HG03280 (cell line): ENCODE measurements at regions not wholly inside any gene's neighbourhood (a gene's known extent, or its start where the extent isn't known, plus 50 kb on each side); places are given as distances from the start of the nearest gene placed in this dataset.

ENCODE experiments used
- ATAC-seq: cut with Tn5 transposase; IDR thresholded peaks from one replicate; pipeline ENCODE4 v1.9.1; 2021; ENCODE audit warnings: mild to moderate bottlenecking, moderate library complexity; ENCODE audit not compliant: unreplicated experiment

GRCh38 chr22:49642331-49642730 lies 185.3 kb downstream of the BRD1 start:
- ATAC-seq, result no peak

- no peak for ATAC-seq
These were observed 185.8 kb downstream of the BRD1 start for GRCh38 chr22:49641770-49642313.

DNA sequence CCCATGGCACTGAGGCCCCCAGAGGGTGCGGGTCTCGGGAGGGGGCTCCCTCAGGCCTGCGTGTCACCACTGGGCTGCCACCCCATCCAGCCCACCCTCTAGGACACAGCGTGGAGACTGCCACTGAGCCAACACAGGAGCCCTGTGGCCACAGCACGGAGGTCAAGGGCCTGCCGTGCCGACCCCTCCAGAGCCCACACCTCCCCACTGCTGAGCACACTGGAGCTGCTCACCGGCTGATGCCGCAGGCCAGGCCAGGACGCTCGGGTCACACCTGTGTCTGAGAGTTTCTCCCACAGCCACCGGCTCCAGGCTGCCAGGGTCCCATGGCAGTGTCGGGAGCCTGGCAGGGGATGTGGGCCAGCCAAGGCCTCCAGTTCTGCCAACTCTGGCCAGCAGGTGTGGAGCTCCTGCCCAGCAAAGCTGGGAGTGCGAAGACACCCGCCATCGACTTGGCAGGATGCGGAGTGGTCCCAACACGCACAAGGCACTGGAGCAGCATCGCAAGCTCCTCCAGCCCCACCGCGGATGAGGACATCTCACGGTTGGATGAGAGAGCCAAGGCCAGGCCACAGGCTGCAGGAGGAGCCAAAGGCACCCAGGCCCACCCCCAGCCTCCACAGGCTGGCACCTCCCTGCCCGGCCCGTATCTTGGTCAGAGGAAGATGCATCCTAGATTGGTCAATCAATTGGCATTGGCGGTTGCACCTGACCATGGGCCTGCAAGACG lies 187.1 kb downstream of the BRD1 start:
- ATAC-seq, result no peak

- no peak for ATAC-seq
These were observed 187.7 kb downstream of the BRD1 start for GRCh38 chr22:49639956-49640355.

- ATAC-seq, result no peak
These were observed 188.9 kb downstream of the BRD1 start for GRCh38 chr22:49638788-49639187.

DNA sequence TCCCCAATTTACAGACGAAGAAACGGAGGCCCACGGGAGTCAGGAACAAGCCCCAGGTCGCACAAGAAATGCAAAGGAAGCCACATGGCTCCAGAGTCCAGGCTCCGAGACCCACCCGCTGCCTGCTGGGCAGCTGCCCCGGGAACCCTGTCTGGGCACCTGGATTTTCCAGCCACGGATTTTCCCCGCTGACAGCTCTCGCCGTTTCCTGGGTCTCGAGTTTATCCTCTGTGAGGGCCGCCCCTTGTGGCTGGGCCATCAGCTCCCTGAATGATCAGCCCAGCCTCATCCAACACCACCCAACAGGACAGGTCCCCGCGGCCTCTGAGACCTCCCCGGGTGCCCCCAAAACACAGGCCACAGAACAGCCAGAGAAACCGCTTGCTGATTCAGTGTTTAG lies 189.7 kb downstream of the BRD1 start:
- no peak for ATAC-seq

DNA sequence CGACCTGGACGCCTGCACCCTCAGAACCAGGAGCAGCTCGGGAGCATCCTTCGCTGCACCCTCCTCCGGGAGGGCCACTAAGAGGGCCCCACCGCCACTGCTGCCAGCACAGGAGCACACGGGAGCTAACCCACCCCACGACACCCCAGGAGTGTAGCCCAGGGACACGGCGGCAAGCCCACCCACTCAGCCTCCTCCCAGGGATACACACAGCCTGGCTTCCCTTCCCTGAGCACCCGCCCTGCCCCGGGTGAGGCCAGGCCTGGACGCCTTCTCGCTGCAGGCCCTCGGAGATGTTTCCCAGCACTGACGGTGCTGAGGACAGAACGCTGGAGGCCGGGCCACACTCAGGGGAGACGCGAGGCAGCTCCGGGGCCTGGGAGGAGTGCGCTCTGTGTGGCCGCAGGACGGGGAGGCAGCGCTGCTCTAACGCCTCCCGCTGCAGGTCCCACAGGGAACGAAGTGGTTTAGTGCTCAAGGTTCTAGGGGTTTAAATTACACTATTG lies 190.4 kb downstream of the BRD1 start:
- ATAC-seq, result no peak

DNA sequence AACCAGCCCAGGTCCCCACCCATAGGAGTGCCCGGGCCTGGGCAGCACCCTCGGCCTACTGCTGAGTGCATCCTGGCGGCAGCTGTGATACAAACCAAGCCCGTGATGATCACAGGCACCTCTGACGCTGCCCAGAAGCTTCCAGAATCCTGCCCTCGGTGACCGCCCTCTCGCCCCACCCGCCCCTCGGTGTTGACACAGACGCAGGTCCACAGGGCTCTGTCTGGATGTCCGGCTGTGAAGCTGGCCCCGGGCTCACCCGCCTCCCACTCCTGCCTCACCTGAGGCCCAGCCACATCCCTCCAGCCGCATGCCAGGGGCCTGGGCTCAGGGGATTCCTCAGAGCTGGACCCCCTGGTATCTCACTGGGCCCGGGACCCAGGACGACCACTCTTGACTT lies 191.0 kb downstream of the BRD1 start:
- no peak for ATAC-seq

- no peak for ATAC-seq
These were observed 191.5 kb downstream of the BRD1 start for GRCh38 chr22:49636214-49636613.

DNA sequence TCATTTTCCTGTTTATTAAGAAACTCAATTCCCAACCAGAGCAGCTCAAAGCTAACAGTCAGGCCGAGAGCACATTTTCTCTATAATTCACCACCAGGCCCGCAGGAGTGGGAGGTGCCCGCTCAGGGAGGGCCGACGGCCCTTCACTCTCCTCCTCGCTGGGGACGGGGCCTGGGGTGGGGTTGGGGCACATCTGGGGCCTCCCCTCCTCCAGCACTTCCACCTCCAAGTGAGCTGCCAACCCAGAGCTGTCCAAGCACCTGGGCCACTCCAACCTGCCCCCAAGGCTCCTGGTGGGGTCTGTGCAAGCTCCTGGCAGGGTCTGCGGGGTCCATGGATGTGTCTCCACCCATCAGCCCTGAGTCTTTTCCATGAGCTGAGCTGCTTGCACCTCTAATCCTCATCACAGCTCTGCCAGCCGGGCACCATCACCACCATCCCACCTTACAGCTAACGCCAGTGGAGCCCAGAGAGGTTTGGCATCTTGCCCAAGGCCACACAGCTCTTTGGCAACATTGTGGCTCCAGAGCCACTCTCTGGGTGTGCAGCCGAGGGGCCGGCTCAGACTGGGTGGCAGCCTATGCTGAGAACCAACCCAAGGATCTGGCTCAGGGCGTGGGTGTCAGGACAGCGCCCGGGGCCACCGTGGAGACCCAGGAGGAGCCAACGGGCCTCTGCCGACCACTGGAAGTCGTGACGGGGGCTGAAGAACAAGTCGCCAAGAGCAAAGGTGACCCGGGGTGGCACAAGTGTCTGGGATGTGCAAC lies 193.5 kb downstream of the BRD1 start:
- ATAC-seq, result no peak

DNA sequence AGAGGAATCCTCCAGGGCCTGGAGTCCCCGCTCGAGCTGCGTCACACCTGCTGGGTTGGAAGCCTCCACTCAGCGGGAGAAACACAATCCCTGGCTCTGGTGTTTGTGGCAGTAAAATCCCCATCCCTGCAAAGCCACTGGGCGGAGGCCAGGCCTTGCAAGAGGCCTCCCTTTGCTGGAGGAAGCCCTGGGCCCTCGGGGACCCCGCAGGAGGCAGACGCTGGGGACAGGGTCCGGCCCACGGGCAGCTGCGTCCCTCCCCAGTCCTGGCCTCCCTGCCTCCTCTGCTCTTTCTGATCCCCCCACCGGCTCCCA lies 194.7 kb downstream of the BRD1 start:
- no peak for ATAC-seq

- no peak for ATAC-seq
These were observed 195.3 kb downstream of the BRD1 start for GRCh38 chr22:49632199-49633009.

DNA sequence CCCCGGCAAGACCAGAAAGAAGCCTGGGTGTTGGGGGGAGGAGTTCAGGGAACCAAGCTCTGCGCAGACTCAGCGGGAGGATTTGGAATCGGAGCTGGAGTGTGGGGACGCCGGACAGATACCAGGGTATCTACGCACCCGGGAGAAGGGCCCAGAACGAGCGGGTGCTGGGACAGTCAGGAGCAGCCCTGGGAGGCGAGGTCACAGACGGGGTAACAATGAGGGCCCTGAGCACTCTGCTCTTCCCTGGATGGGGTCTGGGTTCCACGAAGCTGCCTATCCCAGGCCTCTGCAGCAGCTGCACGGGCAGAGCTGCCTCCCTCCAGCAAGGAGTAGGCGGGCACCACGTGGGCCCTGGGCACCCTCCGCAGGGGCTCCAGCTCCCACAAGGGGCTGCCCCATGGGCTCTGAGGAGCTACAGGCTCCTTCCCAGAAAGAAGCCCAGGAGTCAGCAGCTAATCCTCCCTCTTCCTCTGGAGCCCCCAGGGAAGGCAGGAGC lies 197.2 kb downstream of the BRD1 start:
- ATAC-seq, result no peak

DNA sequence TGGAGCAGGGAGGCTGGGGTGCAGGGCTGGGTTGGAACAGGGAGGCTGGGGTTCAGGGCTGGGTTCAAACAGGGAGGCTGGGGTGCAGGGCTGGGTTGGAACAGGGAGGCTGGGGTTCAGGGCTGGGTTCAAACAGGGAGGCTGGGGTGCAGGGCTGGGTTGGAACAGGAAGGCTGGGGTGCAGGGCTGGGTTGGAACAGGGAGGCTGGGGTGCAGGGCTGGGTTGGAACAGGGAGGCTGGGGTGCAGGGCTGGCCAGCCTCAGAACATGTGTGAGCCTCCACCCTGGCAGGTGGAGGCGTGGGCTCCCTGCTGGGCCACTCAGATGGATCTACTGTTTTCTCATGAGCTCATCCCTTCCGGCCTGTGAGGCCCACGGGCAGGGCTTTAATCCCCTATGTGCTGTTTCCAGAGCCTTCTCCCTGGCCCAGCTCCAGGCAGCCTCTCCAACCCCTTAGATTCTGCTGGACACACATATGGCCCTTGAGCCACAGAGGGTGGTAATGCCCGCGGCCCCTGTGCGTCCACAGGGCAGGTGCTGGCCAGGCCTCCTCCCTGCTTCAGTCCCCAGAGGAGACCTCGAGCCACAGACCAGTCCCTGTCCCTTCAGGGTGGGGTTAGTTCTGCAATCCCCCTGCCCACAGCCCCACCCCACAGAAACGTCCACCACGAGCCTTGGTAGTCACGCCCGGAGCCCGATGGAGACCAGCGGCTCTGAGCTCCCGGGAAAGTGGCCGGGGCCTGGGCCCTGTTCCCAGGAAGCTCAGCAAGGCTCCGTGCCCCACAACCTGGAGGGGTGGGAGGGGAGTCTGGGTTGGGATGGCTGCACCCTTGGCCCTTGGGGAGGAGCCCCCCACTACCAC lies 197.9 kb downstream of the BRD1 start:
- no peak for ATAC-seq

GRCh38 chr22:49629261-49629570 lies 198.5 kb downstream of the BRD1 start:
- no peak for ATAC-seq

GRCh38 chr22:49628391-49629260 lies 199.0 kb downstream of the BRD1 start:
- ATAC-seq, result no peak

GRCh38 chr22:49627217-49628181 lies 200.2 kb downstream of the BRD1 start:
- ATAC-seq, result no peak
